GM12878 (cell line): ENCODE measurements at regions not wholly inside any gene's neighbourhood (a gene's known extent, or its start where the extent isn't known, plus 50 kb on each side); places are given as distances from the start of the nearest gene placed in this dataset.
"Not testable (repeated sequence)": the region's sequence is repeated elsewhere in the genome, so short reads cannot be mapped to it uniquely, and the experiment has no call there.

Source experiments
- ATAC-seq: fragments of 200-7000 bp; cut with Tn5 transposase; 3 replicates; pipeline ENCODE4 v1.9.1; 2020; ENCODE audit warnings: mild to moderate bottlenecking, moderate library complexity
- BruUV-seq: library from RNA; stranded (reverse); fragments of 400-500 nt; replicated peaks from 2 replicates; lab custom pipeline; 2021; lab: Mats Ljungman, UMichigan
- CTCF ChIA-PET: fragments of 300-600 bp; sonication (Branson Sonifier 250); formaldehyde crosslinking; extraction: SDS; loops from one replicate; lab custom pipeline; 2021; ENCODE audit warnings: inconsistent platforms; lab: Yijun Ruan, JAX
- POLR2A ChIA-PET: fragments of 350-600 bp; formaldehyde crosslinking; extraction: SDS; loops from one replicate; lab custom pipeline; 2021; ENCODE audit warnings: inconsistent platforms; lab: Charles Lee
- RAD21 ChIA-PET: fragments of 300-600 bp; sonication (Branson Sonifier 250); formaldehyde crosslinking; loops from one replicate; lab custom pipeline; 2023; ENCODE audit warnings: antibody characterized with exemption; ENCODE audit not compliant: unreplicated experiment; lab: Charles Lee
- SMC1A ChIA-PET: fragments of 300-600 bp; sonication (Branson Sonifier 250); formaldehyde crosslinking; loops from one replicate; lab custom pipeline; 2023; ENCODE audit not compliant: unreplicated experiment, uncharacterized antibody; lab: Charles Lee
- DNase-seq: peaks from one replicate; pipeline ENCODE4 v3.0.0-alpha.2; 2011; ENCODE audit warnings: low read depth, low spot score
- FAIRE-seq: peaks from 3 replicates; lab custom pipeline; 2011; peaks lifted over from hg19 to GRCh38; lab: Jason Lieb, UNC
- H2AFZ ChIP-seq: 2 replicates; pipeline ENCODE4 v1.6.0; 2011; ENCODE audit warnings: low read depth, low read length, control low read depth; ENCODE audit not compliant: control insufficient read depth
- H3K27ac ChIP-seq: 2 replicates; pipeline ENCODE4 v1.5.1; 2011; ENCODE audit warnings: control low read depth; ENCODE audit not compliant: control insufficient read depth, insufficient read depth
- H3K27me3 ChIP-seq, 2 experiments: replicated peaks in 1 of 2; 2 replicates each; pipeline versions ENCODE4 v1.6.0 to v1.6.1; 2011; ENCODE audit warnings: low read length in 1 of 2; ENCODE audit not compliant: control insufficient read depth in 2 of 2, insufficient read depth in 2 of 2
- H3K36me3 ChIP-seq, 2 experiments: 2 replicates each; pipeline ENCODE4 v1.5.1; 2011; ENCODE audit warnings: low read length in 1 of 2; ENCODE audit not compliant: control insufficient read depth in 2 of 2, insufficient read depth in 2 of 2
- H3K4me1 ChIP-seq: 2 replicates; pipeline ENCODE4 v1.6.1; 2011; ENCODE audit warnings: mild to moderate bottlenecking, low read length, moderate library complexity, mixed read lengths; ENCODE audit not compliant: control insufficient read depth, insufficient read depth
- H3K4me2 ChIP-seq: 2 replicates; pipeline ENCODE4 v1.6.0; 2011; ENCODE audit warnings: control low read depth; ENCODE audit not compliant: control insufficient read depth, insufficient read depth
- H3K4me3 ChIP-seq: fragments of 200-600 bp; sonication (generic); 2 replicates; pipeline ENCODE4 v1.5.1; 2016
- H3K79me2 ChIP-seq: 2 replicates; pipeline ENCODE4 v1.6.0; 2011; ENCODE audit warnings: low read length; ENCODE audit not compliant: control insufficient read depth, insufficient read depth
- H3K9ac ChIP-seq: 2 replicates; pipeline ENCODE4 v1.8.0; 2011; ENCODE audit warnings: low read length, control low read depth, mixed read lengths; ENCODE audit not compliant: control insufficient read depth, insufficient read depth
- H3K9me3 ChIP-seq: replicated peaks from 3 replicates; pipeline ENCODE4 v1.5.1; 2011; ENCODE audit warnings: mild to moderate bottlenecking, low read length; ENCODE audit not compliant: control insufficient read depth, insufficient read depth
- H4K20me1 ChIP-seq: 2 replicates; pipeline ENCODE4 v1.6.0; 2011; ENCODE audit not compliant: control insufficient read depth, insufficient read depth
- CEBPZ ChIP-seq: fragments of 150-350 bp; IDR thresholded peaks from 2 replicates; pipeline ENCODE4 v1.6.1; 2016; ENCODE audit warnings: low read depth, low read length
- MLLT1 ChIP-seq: fragments of 450-650 bp; IDR thresholded peaks from 2 replicates; pipeline ENCODE4 v1.6.1; 2016; ENCODE audit warnings: mild to moderate bottlenecking
- ZZZ3 ChIP-seq: IDR thresholded peaks from 2 replicates; pipeline ENCODE4 v1.6.1; 2011; ENCODE audit warnings: low read depth; ENCODE audit not compliant: control insufficient read depth, insufficient read length
- WGBS: methylation state at CpG from one replicate; pipeline ENCODE4 v1.1.6; 2016; ENCODE audit warnings: low lambda C conversion rate; ENCODE audit not compliant: insufficient replicate concordance, insufficient coverage; ENCODE audit errors: missing lambda C conversion rate; 5-methylcytosine and 5-hydroxymethylcytosine counted together
- in situ Hi-C: fragments of 300-500 bp; cut with MboI; formaldehyde crosslinking; loops from 9 replicates; pipeline ENCODE4 v1.14.3; 2018; ENCODE audit warnings: mixed read lengths
- intact Hi-C: fragments of 100-400 bp; cut with micrococcal nuclease; formaldehyde crosslinking; loops from one replicate; pipeline ENCODE4 v1.14.2; 2022; ENCODE audit not compliant: unreplicated experiment

GRCh38 chr14:106642090-106642489, 1115.7 kb downstream of the TMEM121 start (continued):
- no peak for TF ChIP-seq MLLT1
- TF ChIP-seq ZZZ3 = no peak
- TF ChIP-seq CEBPZ = no peak
- TF ChIP-seq, all 136 proteins: peak for 0

DNA sequence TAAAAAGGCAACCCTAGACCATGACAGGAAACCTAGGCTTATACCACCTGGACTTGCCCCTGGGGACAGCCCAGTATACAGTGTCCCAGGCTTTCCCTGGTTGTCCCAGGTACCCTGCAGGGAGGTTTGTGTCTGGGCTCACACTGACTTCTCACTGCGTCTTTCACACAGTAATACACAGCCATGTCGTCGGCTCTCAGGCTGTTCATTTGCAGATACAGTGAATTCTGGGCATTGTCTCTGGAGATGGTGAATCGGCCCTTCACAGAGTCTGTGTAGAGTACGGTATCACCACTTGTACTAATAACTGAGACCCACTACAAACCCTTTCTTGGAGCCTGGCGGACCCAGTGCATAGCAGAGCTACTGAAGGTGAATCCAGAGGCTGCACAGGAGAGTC, 1116.6 kb downstream of the TMEM121 start:
- H3K9me3 ChIP-seq, intact Hi-C loops, H3K4me2 ChIP-seq, RAD21 ChIA-PET, H4K20me1 ChIP-seq, H3K9ac ChIP-seq, SMC1A ChIA-PET, H3K4me1 ChIP-seq, ATAC-seq, H3K36me3 ChIP-seq, H3K79me2 ChIP-seq, H2AFZ ChIP-seq, BruUV-seq, in situ Hi-C loops, H3K27me3 ChIP-seq, H3K27ac ChIP-seq, H3K4me3 ChIP-seq, POLR2A ChIA-PET, FAIRE-seq, DNase-seq: not testable (repeated sequence)
- WGBS = 38% methylated on average over 6 of the region's 6 CpGs
- CTCF ChIA-PET = interaction anchor here (0.9 to 1.2 kb wide), 5 partner anchors 17 to 188 kb away, joined by 3 to 7 read pairs (median 3); no protein-coding TSS in a partner anchor

DNA sequence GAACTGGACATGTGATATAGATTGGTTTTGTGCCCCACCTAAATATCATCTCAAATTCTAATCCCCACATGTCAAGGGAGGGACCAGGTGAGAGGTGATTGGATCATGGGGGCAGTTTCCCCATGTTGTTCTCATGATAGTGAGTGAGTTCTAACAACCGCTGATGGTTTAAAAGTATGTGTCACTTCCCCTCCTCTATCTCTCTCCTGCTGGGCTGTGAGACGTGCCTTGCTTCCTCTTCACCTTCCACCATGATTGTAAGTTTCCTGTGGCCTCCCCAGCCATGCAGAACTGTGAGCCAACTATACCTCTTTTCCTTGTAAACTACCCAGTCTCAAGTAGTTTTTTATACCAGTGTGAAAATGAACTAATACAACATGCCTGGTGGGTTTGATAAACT, 1122.5 kb downstream of the TMEM121 start:
- ChIA-PET CTCF (interaction anchor here (2.3 to 3.1 kb wide), 4 partner anchors 8 to 31 kb away, joined by 8 to 22 read pairs (median 15); no protein-coding TSS in a partner anchor), RAD21 (interaction anchor here (0.9 kb wide), 1 partner anchor 8 kb away, joined by 3 read pairs; no protein-coding TSS in a partner anchor)
- H3K36me3 ChIP-seq, H3K9me3 ChIP-seq, intact Hi-C loops, H3K4me2 ChIP-seq, BruUV-seq, H3K9ac ChIP-seq, H3K4me1 ChIP-seq, FAIRE-seq, H2AFZ ChIP-seq, H3K27ac ChIP-seq, in situ Hi-C loops, SMC1A ChIA-PET, H3K79me2 ChIP-seq, H3K27me3 ChIP-seq, ATAC-seq, H4K20me1 ChIP-seq, DNase-seq, POLR2A ChIA-PET, H3K4me3 ChIP-seq: not testable (repeated sequence)
- 22% methylated on average over 2 of the region's 2 CpGs for WGBS
